GM19238 (cell line): ENCODE measurements at regions not wholly inside any gene's neighbourhood (a gene's known extent, or its start where the extent isn't known, plus 50 kb on each side); places are given as distances from the start of the nearest gene placed in this dataset.

Experiments used
- DNase-seq: peaks from one replicate; pipeline ENCODE4 v3.0.0; 2011; ENCODE audit warnings: low spot score; ENCODE audit not compliant: insufficient read length

DNA sequence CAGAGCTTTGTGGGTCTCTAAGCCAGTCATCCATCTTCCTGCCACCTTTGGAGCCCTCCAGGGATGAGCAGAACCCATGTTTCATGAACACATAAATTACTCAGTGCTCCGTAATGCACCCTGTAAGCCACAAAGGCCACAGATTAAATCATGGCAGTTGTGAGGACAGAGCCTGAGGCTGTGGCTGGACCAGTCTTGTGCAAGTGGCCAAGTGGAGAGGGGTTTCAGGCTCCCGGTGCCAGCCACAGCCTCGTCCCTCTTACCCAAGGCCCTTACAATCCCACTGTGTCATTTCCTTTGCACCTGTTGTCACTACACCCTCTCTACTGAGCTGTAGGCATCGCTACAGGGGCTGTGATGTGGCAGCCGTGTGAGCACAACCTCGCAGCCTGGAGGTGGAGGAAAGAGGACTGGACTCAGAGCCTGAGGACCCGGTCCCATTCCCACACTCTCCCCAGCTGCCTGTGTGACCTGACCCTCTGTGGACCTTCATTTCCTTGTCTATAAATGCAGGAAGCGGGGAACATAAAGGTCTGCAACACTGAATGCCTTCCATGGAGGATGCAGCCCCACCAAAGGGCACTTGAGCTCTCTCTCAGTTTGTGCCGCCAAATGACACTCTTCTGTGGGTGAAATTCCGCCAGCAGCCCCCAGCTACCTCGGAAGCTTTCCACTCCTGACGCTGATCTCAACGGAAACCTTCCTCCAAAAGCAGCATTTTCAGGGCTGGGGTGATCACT lies 792.0 kb downstream of the UQCRFS1 start:
- no peak for DNase-seq

DNA sequence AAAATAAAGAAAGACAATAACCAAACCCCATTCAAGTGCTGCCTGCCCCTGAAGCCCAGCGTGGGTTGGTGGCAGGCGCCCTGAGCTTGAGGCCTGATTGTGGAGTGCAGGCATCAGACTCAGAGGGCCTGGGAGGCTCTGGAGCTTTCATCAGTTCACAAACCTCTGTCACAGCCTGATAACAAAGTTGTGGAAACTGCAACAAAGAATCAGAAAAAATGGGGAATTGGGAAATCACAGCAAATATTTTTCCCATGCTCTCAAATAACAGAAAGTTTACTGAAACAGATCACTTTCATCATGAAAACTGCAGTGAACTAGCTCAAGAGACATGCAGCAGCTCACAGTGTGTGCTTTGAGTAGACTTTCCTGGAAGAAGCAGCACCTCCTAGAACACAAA lies 793.6 kb downstream of the UQCRFS1 start:
- DNase-seq: no peak

DNA sequence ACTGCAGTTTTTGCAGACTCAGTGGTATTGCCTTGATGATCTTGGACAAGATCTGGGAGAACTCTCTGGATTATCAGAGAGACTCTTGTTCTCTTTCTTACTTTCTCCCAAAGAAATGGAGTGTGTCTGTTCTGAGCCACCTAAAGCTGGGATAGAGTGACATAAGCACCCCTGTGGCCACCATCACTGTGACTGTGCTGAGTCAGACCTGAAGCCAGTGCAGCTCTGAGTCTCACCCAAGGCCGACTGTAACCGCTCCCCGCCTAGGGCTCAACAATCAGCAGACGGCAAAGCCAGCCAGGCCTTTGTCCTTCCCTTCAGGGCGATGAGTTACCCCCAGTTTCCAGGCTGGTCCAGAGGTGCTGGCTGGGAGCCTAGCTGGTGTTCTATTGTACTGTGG lies 795.6 kb downstream of the UQCRFS1 start:
- no peak for DNase-seq

DNA sequence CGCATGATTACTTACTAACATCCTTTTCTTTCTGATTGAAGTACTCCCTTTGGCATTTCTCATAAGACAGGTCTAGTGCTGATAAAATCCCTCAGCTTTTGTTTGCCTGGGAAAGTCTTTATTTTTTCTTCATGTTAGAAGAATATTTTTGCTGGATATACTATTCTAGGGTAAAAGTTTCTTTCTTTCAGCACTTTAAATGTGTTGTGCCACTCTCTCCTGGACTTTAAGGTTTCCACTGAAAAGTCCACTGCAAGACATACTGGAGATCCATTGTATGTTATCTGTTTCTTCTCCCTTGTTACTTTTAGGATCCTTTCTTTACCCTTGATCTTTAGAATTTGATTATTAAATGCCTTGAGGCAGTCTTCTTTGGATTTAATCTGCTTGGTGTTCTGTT lies 796.7 kb downstream of the UQCRFS1 start:
- no peak for DNase-seq

DNA sequence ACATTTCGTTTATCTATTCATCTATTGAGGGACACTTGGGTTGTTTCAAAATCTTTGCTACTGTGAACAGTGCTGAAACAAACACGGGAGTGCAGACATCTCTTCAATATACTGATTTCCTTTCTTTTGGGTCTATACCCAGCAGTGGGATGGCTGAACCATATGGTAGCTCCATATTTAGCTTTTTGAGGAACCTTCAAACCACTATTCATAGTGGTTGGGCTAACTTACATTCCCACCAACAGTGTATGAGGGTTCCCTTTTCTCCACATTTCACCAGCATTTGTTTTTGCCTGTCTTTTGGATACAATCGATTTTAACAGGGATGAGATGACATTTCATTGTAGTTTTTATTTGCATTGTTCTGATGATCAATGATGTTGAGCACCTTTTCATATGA lies 798.2 kb downstream of the UQCRFS1 start:
- no peak for DNase-seq

DNA sequence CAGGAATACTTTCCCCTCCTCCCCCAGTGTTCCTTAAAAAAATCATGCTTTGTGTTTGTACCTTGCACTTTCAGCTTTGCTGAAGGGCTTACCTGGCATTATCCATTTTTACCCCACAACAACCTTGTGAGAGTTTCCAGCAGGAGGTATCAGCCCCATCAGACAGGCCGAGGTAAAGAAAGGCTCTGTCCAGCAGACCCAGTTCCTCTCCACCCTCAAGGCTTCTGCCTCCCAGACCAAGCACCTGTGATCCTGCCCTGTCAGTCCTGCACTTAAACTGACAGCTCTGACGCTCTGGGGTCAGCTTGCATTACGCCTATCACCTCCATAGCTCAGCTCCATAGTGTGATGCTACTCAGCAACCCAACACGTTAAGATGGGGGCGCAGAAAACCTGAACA lies 803.1 kb downstream of the UQCRFS1 start:
- DNase-seq: no peak

DNA sequence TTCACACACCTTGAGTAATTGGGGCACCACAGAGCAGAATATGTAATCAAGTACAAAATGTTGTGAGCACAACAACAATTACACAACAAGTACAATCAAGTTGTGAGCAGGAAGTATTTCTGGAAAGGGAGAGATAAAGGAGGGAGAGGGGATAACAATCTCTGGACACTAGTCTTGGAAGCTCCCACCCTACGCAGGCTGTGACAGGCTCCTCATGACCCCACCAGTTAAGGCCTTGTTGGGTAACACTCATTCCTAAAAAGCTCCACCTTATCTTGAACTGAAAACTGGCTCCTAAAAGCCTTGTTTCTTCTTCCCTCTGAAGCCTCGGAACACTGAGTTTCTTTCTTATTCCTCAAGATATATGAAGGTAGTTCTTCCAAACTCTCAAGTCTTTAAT lies 806.0 kb downstream of the UQCRFS1 start:
- DNase-seq: no peak

DNA sequence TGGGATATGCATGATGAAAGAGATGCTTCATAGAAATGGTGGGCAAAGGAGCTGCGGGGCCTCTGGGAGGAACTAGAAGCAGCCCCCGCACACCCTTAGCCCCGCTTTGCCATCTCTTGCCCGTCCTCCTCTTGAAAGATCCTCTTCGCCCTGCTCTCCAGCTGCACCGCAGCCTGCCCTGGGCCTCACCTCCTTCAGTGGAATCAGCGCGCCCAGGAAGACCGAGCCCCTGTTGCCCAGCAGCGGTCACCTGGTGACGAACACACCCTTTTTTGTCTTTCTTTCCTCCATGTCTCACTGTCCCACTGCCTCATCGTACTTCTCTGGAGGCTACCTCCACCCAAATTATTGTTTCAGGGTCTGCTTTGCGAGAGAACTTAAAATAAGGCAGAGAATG lies 807.6 kb downstream of the UQCRFS1 start:
- no peak for DNase-seq

DNA sequence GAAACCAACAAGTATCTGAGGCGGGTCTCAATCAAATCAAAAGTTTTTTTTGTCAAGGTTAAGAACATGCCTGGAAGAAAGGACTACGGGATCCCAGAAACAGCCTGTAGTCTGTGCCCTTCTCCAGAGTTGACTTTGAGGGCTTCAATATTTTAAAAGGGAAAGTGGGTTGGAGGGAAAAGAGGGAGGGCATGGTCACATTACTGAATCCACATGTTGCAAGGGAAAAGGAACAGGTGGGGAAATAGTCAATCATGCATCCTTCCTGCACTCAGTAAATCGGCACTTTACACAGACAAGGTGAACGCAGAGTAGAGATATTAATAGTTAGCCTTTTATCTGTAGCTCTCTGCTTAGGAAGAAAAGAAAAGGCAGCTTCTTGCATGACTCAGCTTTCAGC lies 808.5 kb downstream of the UQCRFS1 start:
- no peak for DNase-seq

DNA sequence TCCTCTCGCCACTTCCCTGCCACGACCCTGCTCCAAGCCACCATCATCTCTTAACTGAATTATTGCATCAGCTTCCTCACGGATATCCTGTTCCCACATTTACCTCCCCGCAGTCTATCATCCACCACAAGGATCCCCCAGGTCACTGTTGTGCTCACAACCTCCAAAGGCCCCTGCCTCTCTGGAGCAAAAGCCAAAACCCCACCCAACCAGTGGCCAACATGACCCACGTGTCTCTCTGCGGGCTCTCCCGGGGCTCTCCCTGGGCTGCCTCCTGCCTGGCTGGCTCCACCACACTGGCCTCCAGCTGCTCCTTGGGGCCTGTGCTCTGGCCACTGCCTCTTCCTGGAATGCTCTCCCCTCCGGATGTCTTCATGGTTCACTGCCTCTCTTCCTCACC lies 809.3 kb downstream of the UQCRFS1 start:
- DNase-seq: no peak

DNA sequence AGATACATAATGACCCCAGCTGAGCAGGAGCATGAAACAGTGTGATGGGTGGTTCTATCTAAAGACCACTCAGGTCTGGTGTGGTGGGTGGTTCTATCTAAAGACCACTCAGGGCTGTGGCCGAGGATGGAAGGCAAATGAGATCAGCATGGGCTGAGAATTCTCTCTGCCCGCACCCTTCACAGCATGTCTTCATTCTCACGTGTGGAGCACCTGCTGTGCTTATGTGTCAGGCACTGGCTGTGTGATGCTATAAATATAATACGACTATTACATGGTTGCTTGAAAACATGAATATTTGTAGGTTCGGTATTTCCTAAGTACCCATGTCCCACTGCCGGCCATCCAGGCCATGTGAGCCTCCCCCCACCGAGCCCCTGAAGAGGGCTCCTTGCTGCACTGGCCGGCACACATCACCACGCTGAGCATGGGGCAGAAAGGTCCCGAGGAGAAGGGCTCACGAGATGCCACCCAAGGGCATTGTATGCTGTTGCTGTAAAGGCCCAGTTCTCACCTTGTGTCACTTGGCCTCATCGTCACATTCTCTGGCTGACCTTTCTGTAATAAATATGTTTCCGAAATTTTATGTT lies 810.2 kb downstream of the UQCRFS1 start:
- no peak for DNase-seq

DNA sequence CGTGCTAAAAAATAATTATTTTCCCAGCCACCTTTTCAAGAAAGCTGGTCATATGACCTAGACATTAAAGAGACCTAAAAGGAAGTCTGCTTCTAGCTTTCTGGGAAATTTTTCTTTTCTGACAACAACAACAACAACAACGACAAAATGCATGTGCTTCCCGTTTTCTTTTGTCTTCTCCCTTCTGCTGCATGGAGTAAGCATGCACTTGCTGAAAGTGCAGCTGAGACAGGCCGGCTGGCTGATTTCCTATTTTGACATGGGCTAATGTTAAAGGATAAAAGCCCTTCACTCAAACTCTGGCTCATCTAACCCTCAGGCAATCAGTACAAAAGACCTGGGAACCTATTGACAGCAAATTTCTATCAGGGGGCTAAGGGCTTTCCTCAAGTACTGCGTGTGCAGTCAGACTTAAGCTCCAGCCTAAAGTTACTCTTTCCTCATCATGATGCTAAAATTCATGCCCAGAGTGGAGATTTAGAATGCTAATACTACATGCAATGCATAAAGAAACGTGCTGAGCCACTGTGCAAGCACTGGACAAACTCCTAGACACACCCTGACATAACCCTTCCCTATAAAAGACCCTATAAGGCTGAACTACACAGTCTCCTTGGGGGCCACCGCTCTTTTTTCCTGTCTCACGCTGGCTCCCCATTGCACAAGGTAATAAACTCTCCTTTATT lies 811.1 kb downstream of the UQCRFS1 start:
- DNase-seq: no peak

DNA sequence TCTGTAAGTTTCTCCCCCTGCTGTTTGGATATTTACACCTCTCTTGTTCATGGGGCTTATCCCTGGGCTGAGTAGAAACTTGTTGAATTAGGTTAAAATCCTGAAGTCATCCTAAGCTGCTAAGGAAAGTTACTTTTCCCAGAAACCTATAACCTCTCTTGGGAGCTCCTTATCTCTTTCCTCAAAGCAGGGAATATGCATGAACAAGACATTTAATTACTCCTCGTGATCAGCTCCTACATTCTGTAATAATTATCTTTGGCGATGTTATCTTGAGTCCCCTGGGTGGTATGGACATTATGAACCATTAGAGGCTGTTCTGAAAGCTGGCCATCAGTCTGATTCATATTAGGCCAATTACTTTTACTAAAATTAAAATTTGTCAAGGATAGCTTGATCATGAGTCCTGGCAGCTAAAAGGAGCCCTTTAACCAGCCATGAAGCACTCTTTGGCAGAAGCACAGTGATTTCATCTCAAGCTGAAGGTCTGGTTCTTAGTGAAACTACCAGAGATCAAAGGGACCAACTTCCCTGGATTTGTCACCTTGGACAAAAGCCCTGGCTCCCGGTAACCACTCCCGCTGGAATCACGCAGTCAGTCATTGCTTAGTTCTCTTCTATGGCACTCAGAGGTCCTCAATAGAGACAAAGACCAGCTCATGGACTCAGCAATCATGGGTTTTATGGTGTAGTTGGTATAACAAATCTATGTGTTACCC lies 811.8 kb downstream of the UQCRFS1 start:
- DNase-seq: no peak

DNA sequence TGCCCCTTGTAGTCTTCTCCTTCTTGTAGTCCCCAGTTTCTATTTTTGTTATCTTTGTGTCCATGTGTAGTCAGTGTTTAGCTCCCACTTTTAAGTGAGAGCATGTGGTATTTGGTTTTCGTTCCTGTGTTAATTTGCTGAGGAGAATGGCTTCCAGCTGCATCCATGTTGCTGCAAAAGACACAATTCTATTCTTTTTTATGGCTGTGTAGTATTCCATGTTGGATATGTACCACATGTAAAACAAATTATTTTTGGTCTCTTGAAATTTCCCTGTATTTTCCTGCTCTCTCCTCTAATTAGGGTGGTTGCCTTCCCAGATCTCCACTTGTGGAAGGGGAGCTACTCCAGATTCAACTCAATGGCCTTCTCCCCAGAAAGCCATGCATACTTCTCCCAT lies 813.8 kb downstream of the UQCRFS1 start:
- DNase-seq: no peak

DNA sequence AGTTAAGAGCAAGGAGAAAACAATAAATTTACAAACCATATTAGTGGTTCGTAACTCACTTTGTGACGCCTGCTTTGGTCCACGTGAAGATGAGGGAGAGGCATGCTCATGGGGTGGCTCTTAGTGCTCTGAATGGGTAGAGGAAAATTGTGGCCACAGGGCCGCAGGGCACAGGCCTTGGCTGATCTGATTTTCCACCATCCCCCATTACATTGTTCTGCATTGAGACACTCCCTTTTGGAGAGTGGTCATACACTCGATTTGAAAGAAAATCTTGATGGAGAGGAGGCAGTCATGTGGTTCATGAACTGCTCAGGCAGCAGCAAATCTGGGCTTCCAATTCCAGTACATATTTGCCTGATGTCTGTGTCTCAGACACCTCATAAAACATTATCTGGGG lies 815.2 kb downstream of the UQCRFS1 start:
- no peak for DNase-seq

DNA sequence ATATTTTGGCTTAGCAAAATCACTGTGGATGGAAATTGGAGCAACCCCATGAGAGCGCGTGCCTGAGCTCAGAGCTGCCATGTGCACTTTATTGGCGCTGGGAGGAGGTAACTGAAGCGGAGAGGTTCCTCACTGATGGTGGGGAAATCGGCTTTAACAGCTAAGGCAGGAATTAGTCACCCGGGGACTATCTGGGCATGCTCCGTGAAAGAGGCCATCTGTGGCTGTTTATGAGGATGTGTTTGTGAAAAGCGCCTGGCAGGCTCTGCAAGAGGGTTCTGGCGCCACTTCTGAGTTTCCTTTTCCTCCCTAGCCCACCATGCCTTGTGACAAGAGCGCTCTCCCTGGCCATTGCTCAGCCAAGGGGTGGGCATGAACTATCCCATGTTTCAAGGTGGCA lies 815.6 kb downstream of the UQCRFS1 start:
- DNase-seq: no peak

DNA sequence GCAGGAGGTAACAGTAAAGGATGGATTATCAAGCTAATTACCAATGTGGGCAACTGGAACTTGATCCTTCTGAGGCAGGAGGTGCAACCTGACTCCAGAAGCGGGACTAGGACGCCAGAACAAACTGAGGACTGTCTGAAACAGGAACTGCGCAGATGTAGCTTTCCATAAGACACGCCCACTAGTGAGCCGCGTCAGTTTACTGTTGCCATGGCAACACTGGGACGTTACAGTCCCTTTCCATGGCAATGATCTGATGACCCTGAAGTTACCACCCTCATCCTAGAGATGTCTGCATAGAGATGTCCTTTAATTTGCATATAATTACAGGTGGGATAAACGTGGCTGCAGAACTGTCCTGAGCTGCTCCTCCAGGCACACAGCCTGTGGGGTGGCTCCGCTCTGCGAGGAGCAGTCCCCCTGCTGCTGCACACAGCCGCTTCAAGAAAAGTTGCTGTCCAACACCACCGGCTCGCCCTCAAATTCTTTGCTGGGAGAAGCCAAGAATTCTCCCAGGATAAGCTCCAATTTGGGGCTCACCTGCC lies 816.6 kb downstream of the UQCRFS1 start:
- DNase-seq: no peak

DNA sequence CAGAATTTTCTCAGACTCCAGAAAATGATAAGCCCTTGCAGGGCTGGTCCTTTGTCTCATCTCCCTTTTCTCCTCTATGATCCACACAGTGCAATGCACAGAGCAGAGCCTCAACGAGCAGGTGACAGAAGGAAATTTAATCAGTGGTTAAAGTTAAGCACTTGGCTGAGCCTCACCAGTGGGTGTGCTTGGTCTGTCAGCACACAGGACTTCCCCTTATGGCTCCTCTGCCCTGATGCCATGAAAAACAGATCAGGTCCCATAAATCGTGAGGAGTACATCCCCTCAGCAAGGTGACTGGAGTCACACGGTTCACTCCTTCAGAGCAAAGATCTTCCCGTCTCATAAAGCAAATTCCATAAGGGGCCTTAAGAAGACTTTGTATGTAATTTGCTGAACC lies 818.2 kb downstream of the UQCRFS1 start:
- no peak for DNase-seq

DNA sequence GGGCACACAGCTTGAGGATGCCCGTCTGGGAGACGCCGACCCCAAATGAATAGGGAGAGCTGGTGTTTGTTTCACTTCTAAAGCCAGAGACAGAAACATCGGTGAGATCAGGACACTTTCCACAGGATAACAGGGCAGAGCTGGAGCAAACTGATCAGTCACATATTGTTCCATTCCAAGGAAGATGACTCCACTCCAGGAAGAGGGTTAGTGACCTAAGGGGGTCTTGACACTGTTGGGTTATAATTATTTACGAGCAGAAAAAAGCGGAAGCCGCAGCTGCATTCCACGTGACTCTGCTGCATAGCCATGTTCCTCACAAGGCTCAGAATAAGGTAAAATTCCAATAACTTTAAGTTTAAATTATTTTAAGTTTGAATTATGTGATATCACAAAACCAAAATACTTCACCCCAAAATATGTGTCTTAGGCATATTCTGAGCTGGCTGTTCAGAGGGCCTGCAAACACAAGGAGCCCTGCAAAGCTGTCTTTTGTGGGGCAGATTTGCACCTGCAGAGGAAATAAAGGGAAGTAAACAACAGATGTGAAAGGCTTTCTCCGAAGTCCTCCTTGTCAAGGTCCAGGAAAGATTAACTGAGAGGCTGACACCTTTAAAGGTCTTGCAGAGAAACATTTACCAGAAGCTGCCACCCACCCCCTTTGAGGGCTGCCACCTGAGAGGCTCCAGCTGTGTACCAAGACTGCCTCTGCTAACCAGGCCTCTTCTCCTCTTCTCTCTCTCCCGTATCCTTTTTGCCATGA lies 819.2 kb downstream of the UQCRFS1 start:
- no peak for DNase-seq

DNA sequence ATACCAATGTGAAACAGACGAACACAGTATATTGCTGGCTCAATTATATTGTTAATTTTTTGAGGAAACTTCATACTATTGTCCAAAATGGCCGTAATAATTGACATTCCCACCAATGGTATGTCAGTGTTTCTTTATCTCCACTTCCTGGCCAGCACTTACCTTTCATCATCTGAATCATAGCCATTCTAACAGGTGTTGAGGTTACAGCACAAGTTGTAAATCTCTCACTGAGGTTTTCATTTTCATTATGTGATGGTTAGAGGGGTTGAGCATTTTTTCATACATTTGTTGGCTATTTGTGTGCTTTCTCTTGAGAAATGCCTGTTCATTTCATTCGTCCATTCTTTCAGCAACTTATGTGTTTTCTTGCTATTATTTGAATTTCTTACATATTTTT lies 824.0 kb downstream of the UQCRFS1 start:
- DNase-seq: no peak

DNA sequence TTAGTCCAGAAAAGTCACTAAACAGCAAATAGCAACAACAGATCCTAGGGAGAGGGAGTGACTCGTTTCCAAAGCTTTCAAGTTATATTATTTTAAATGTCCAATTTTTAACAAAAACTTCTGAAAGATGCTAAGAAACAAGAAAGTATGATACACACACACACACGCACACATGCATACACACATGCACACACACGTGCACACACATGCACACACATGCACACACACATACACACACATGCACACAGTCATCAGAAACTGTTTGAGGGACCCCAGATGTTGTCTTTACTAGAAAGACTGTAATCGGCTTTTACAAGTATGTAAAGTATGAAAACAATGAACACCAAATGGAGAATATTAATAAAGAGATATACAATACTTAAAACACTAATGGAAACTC lies 825.4 kb downstream of the UQCRFS1 start:
- DNase-seq: no peak
